H9 (cell line): ENCODE measurements at regions not wholly inside any gene's neighbourhood (a gene's known extent, or its start where the extent isn't known, plus 50 kb on each side); places are given as distances from the start of the nearest gene placed in this dataset.

Experiments used
- DNase-seq: peaks from one replicate; pipeline ENCODE4 v3.0.0-alpha.2; 2017
- H2AFZ ChIP-seq: one replicate; pipeline ENCODE4 v1.6.1; 2013; ENCODE audit warnings: mild to moderate bottlenecking, low read length, control low read depth, moderate library complexity
- H2AK5ac ChIP-seq: 2 replicates; pipeline ENCODE4 v1.6.1; 2013; ENCODE audit warnings: low read length, control low read depth, mixed read lengths; ENCODE audit not compliant: insufficient read length
- H2BK120ac ChIP-seq: one replicate; pipeline ENCODE4 v1.6.1; 2013; ENCODE audit warnings: low read depth, mild to moderate bottlenecking, low read length, control low read depth, inconsistent platforms; ENCODE audit not compliant: poor library complexity, severe bottlenecking
- H2BK12ac ChIP-seq: 2 replicates; pipeline ENCODE4 v1.6.1; 2013; ENCODE audit warnings: low read length, control low read depth, mixed read lengths, low read depth; ENCODE audit not compliant: insufficient read length
- H2BK15ac ChIP-seq: 2 replicates; pipeline ENCODE4 v1.6.1; 2013; ENCODE audit warnings: low read depth, low read length, control low read depth
- H2BK20ac ChIP-seq: one replicate; pipeline ENCODE4 v1.6.1; 2013; ENCODE audit warnings: low read depth, mild to moderate bottlenecking, low read length, control low read depth, inconsistent platforms; ENCODE audit not compliant: poor library complexity, severe bottlenecking
- H2BK5ac ChIP-seq: 2 replicates; pipeline ENCODE4 v1.6.1; 2013; ENCODE audit warnings: low read length, control low read depth, mixed read lengths; ENCODE audit not compliant: insufficient read length
- H3K14ac ChIP-seq: 2 replicates; pipeline ENCODE4 v1.6.1; 2013; ENCODE audit warnings: low read length, control low read depth; ENCODE audit not compliant: insufficient read depth
- H3K18ac ChIP-seq: 2 replicates; pipeline ENCODE4 v1.6.1; 2013; ENCODE audit warnings: low read depth, mild to moderate bottlenecking, mixed read lengths, low read length, control low read depth; ENCODE audit not compliant: insufficient read length
- H3K23ac ChIP-seq: 2 replicates; pipeline ENCODE4 v1.6.1; 2013; ENCODE audit warnings: low read length, control low read depth, mixed read lengths, low read depth; ENCODE audit not compliant: insufficient read length
- H3K23me2 ChIP-seq: 2 replicates; pipeline ENCODE4 v1.6.1; 2013; ENCODE audit warnings: low read depth, mild to moderate bottlenecking, mixed read lengths, low read length, control low read depth; ENCODE audit not compliant: insufficient read length, poor library complexity, severe bottlenecking
- H3K27ac ChIP-seq: 2 replicates; pipeline ENCODE4 v1.5.1; 2013; ENCODE audit warnings: low read length, control low read depth, mixed read lengths, low read depth; ENCODE audit not compliant: insufficient read length
- H3K27me3 ChIP-seq: 2 replicates; pipeline ENCODE4 v1.6.1; 2013; ENCODE audit warnings: low read length, control low read depth, inconsistent platforms; ENCODE audit not compliant: insufficient read depth
- H3K4ac ChIP-seq: 2 replicates; pipeline ENCODE4 v1.6.1; 2013; ENCODE audit warnings: low read depth, mild to moderate bottlenecking, control low read depth, inconsistent platforms, low read length, moderate library complexity
- H3K4me1 ChIP-seq: 2 replicates; pipeline ENCODE4 v1.6.1; 2013; ENCODE audit warnings: low read length, control low read depth, inconsistent platforms; ENCODE audit not compliant: insufficient read depth
- H3K4me2 ChIP-seq: 2 replicates; pipeline ENCODE4 v1.6.1; 2013; ENCODE audit warnings: low read length, control low read depth, mixed read lengths; ENCODE audit not compliant: insufficient read length, insufficient read depth
- H3K56ac ChIP-seq: 2 replicates; pipeline ENCODE4 v1.6.1; 2013; ENCODE audit warnings: low read depth, mild to moderate bottlenecking, mixed read lengths, low read length, control low read depth; ENCODE audit not compliant: insufficient read length
- H3K79me1 ChIP-seq: 2 replicates; pipeline ENCODE4 v1.6.1; 2013; ENCODE audit warnings: low read depth, mild to moderate bottlenecking, moderate library complexity, low read length, control low read depth, inconsistent platforms; ENCODE audit not compliant: insufficient read depth, poor library complexity, severe bottlenecking
- H3K79me2 ChIP-seq: 2 replicates; pipeline ENCODE4 v1.6.1; 2013; ENCODE audit warnings: low read length, control low read depth, inconsistent platforms; ENCODE audit not compliant: insufficient read depth
- H3K9ac ChIP-seq: 2 replicates; pipeline ENCODE4 v1.6.1; 2013; ENCODE audit warnings: low read length, control low read depth, mixed read lengths; ENCODE audit not compliant: insufficient read length; ENCODE audit errors: extremely low read depth
- H3K9me3 ChIP-seq: one replicate; pipeline ENCODE4 v1.6.1; 2013; ENCODE audit warnings: low read depth, low read length, inconsistent platforms; ENCODE audit not compliant: control insufficient read depth
- H3T11ph ChIP-seq: one replicate; pipeline ENCODE4 v1.6.1; 2013; ENCODE audit warnings: mild to moderate bottlenecking, low read length, control low read depth, inconsistent platforms
- H4K20me1 ChIP-seq: one replicate; pipeline ENCODE4 v1.6.1; 2013; ENCODE audit not compliant: control insufficient read depth, insufficient read length, insufficient read depth
- H4K5ac ChIP-seq: 2 replicates; pipeline ENCODE4 v1.6.1; 2013; ENCODE audit warnings: low read depth, mild to moderate bottlenecking, mixed read lengths, low read length, control low read depth; ENCODE audit not compliant: insufficient read length
- H4K8ac ChIP-seq: replicated peaks from 2 replicates; pipeline ENCODE4 v1.6.1; 2013; ENCODE audit warnings: low read length, control low read depth, mixed read lengths, low read depth; ENCODE audit not compliant: insufficient read length
- H4K91ac ChIP-seq: 2 replicates; pipeline ENCODE4 v1.6.1; 2013; ENCODE audit warnings: low read depth, mild to moderate bottlenecking, moderate library complexity, mixed read lengths, low read length, control low read depth; ENCODE audit not compliant: insufficient read length
- H3K27ac Mint-ChIP-seq, 3 experiments: 2 replicates in 2 of 3; 3 replicates in 1 of 3; pipeline ENCODE4 v1.8.0; 2020 to 2021; ENCODE audit warnings: mixed read lengths in 3 of 3, mild to moderate bottlenecking in 1 of 3, moderate library complexity in 1 of 3
- H3K27me3 Mint-ChIP-seq: 2 replicates; pipeline ENCODE4 v1.8.0; 2021; ENCODE audit warnings: low read depth, mild to moderate bottlenecking, moderate library complexity, mixed read lengths
- H3K36me3 Mint-ChIP-seq, 3 experiments: 2 replicates in 2 of 3; 3 replicates in 1 of 3; pipeline ENCODE4 v1.8.0; 2020 to 2021; ENCODE audit warnings: low read depth in 3 of 3, mixed read lengths in 3 of 3; ENCODE audit not compliant: insufficient read depth in 1 of 3
- H3K4me1 Mint-ChIP-seq, 2 experiments: 2 replicates each; pipeline ENCODE4 v1.8.0; 2020; ENCODE audit warnings: mixed read lengths in 2 of 2
- H3K4me3 Mint-ChIP-seq, 2 experiments: 2 replicates in 1 of 2; 3 replicates in 1 of 2; pipeline ENCODE4 v1.8.0; 2020 to 2021; ENCODE audit warnings: mild to moderate bottlenecking in 2 of 2, mixed read lengths in 2 of 2, moderate library complexity in 1 of 2
- H3K9me3 Mint-ChIP-seq, 2 experiments: 2 replicates in 1 of 2; 3 replicates in 1 of 2; pipeline ENCODE4 v1.8.0; 2020; ENCODE audit warnings: mild to moderate bottlenecking in 2 of 2, mixed read lengths in 2 of 2, moderate library complexity in 1 of 2
- WGBS: extraction: QIAGEN DNeasy Blood & Tissue Kit; methylation state at CpG from one replicate; pipeline ENCODE4 v1.1.7; 2013; ENCODE audit warnings: missing lambda C conversion rate, low lambda C conversion rate, mixed read lengths; ENCODE audit not compliant: insufficient read length; ENCODE audit errors: extremely low coverage; 5-methylcytosine and 5-hydroxymethylcytosine counted together
- TF ChIP-seq, protein P1 (sequence below): fragments of 200-600 bp; sonication (generic); conservative IDR thresholded peaks from 3 replicates; pipeline ENCODE4 v1.8.0; 2021; ENCODE audit warnings: antibody characterized with exemption, mild to moderate bottlenecking

- H4K91ac ChIP-seq, result no peak overlapping the region
- no peak for DNase-seq
- H3K9me3 Mint-ChIP-seq, result no peaks in the 10 kb centered on the region
- no peaks in the 10 kb centered on the region for H3K23me2 ChIP-seq
- H2BK15ac ChIP-seq, result no peak overlapping the region
- H3K9me3 ChIP-seq, result no peaks in the 10 kb centered on the region
- no peak overlapping the region for H2AFZ ChIP-seq
- H3K4me1 Mint-ChIP-seq, result peaks cover 11 to 16% of the 10 kb centered on the region in 2 experiments; a peak in 3 of 4 replicates
- H3K79me2 ChIP-seq, result no peaks in the 10 kb centered on the region
- H3K27ac Mint-ChIP-seq, result no peak overlapping the region
- TF ChIP-seq, protein P1, sequence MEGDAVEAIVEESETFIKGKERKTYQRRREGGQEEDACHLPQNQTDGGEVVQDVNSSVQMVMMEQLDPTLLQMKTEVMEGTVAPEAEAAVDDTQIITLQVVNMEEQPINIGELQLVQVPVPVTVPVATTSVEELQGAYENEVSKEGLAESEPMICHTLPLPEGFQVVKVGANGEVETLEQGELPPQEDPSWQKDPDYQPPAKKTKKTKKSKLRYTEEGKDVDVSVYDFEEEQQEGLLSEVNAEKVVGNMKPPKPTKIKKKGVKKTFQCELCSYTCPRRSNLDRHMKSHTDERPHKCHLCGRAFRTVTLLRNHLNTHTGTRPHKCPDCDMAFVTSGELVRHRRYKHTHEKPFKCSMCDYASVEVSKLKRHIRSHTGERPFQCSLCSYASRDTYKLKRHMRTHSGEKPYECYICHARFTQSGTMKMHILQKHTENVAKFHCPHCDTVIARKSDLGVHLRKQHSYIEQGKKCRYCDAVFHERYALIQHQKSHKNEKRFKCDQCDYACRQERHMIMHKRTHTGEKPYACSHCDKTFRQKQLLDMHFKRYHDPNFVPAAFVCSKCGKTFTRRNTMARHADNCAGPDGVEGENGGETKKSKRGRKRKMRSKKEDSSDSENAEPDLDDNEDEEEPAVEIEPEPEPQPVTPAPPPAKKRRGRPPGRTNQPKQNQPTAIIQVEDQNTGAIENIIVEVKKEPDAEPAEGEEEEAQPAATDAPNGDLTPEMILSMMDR, result no peak
- H4K20me1 ChIP-seq, result no peaks in the 10 kb centered on the region
- no peak overlapping the region for H3K14ac ChIP-seq
- no peak overlapping the region for H3K4ac ChIP-seq
- no peak overlapping the region for H3K23ac ChIP-seq
- no peaks in the 10 kb centered on the region for H3K79me1 ChIP-seq
- H3K56ac ChIP-seq, result no peak overlapping the region
- H3K36me3 Mint-ChIP-seq, result no peaks in the 10 kb centered on the region
- H3K27me3 Mint-ChIP-seq, result peaks cover 19% of the 10 kb centered on the region
- no peak overlapping the region for H4K5ac ChIP-seq
- H3K4me2 ChIP-seq, result no peak overlapping the region
- H3K4me1 ChIP-seq, result no peaks in the 10 kb centered on the region
- H3K27ac ChIP-seq, result no peak overlapping the region
- H3K18ac ChIP-seq, result no peak overlapping the region
- no peak overlapping the region for H2AK5ac ChIP-seq
- no CpG with 5 or more reads among the region's 4 CpGs for WGBS
- no peaks in the 10 kb centered on the region for H3K27me3 ChIP-seq
- no peak overlapping the region for H4K8ac ChIP-seq
- no peak overlapping the region for H2BK120ac ChIP-seq
- H3K9ac ChIP-seq, result no peak overlapping the region
- no peak overlapping the region for H2BK12ac ChIP-seq
- no peak overlapping the region for H3K4me3 Mint-ChIP-seq
- no peak overlapping the region for H2BK5ac ChIP-seq
- H2BK20ac ChIP-seq, result no peak overlapping the region
- H3T11ph ChIP-seq, result no peak overlapping the region
Measured at GRCh38 chr9:124146031-124146561, 111.7 kb upstream of the NEK6 start.
